CD4-positive, alpha-beta T cell (primary cell): ENCODE measurements at regions not wholly inside any gene's neighbourhood (a gene's known extent, or its start where the extent isn't known, plus 50 kb on each side); places are given as distances from the start of the nearest gene placed in this dataset.

Experiments
- ATAC-seq: fragments of 200-7000 bp; cut with Tn5 transposase; one replicate; pipeline ENCODE4 v1.10.0; 2022; ENCODE audit warnings: mild to moderate bottlenecking; ENCODE audit not compliant: poor library complexity
- CTCF ChIA-PET: fragments of 350-600 bp; sonication (Branson Sonifier 250); formaldehyde crosslinking; loops from one replicate; lab custom pipeline; 2021; ENCODE audit warnings: antibody characterized with exemption, inconsistent platforms; lab: Charles Lee
- POLR2A ChIA-PET: fragments of 350-600 bp; sonication (Branson Sonifier 250); formaldehyde crosslinking; loops from one replicate; lab custom pipeline; 2021; ENCODE audit warnings: antibody characterized with exemption, inconsistent platforms; lab: Charles Lee
- DNase-seq, 14 experiments: peaks; one replicate each; pipeline ENCODE4 v3.0.0-alpha.2; 2013 to 2020; ENCODE audit warnings: mixed read lengths in 2 of 14
- H3K27ac ChIP-seq, 2 donors: one replicate each; pipeline versions ENCODE4 v1.5.1 to v1.7.0; 2013; ENCODE audit warnings: low read length in 2 of 2, low read depth in 1 of 2, mild to moderate bottlenecking in 1 of 2
- H3K27me3 ChIP-seq, 2 experiments: 1 replicate in 1 of 2; 2 replicates in 1 of 2; pipeline versions ENCODE4 v1.6.1 to v1.7.0; 2013; ENCODE audit warnings: low read length in 2 of 2, control low read depth in 1 of 2, mild to moderate bottlenecking in 1 of 2, moderate library complexity in 1 of 2; ENCODE audit not compliant: insufficient read depth in 2 of 2, control insufficient read depth in 1 of 2
- H3K36me3 ChIP-seq: one replicate; pipeline ENCODE4 v1.6.1; 2013; ENCODE audit warnings: low read length, control low read depth; ENCODE audit not compliant: insufficient read depth
- H3K4me1 ChIP-seq: one replicate; pipeline ENCODE4 v1.6.1; 2013; ENCODE audit warnings: low read length, control low read depth; ENCODE audit not compliant: insufficient read depth
- H3K4me3 ChIP-seq: one replicate; pipeline ENCODE4 v1.5.1; 2013; ENCODE audit warnings: mild to moderate bottlenecking, low read length, moderate library complexity
- H3K9me3 ChIP-seq, 2 experiments: 1 replicate in 1 of 2; 2 replicates in 1 of 2; pipeline versions ENCODE4 v1.6.1 to v1.7.0; 2013; ENCODE audit warnings: low read length in 2 of 2, mild to moderate bottlenecking in 2 of 2, control low read depth in 1 of 2, moderate library complexity in 1 of 2; ENCODE audit not compliant: control insufficient read depth in 1 of 2, insufficient read depth in 1 of 2
- H3K27ac Mint-ChIP-seq: one replicate; pipeline ENCODE4 v1.8.0; 2020; ENCODE audit warnings: mixed read lengths
- H3K27me3 Mint-ChIP-seq: one replicate; pipeline ENCODE4 v1.8.0; 2021; ENCODE audit warnings: mixed read lengths
- H3K36me3 Mint-ChIP-seq: one replicate; pipeline ENCODE4 v1.8.0; 2021; ENCODE audit warnings: low read depth, mixed read lengths
- H3K4me1 Mint-ChIP-seq: one replicate; pipeline ENCODE4 v1.8.0; 2021; ENCODE audit warnings: low read depth, mixed read lengths
- H3K4me3 Mint-ChIP-seq: one replicate; pipeline ENCODE4 v1.8.0; 2020; ENCODE audit warnings: mild to moderate bottlenecking, mixed read lengths
- H3K9me3 Mint-ChIP-seq: one replicate; pipeline ENCODE4 v1.8.0; 2020; ENCODE audit warnings: mixed read lengths
- intact Hi-C, 2 experiments: fragments of 100-400 bp; cut with DNase I in 1 of 2; cut with micrococcal nuclease in 1 of 2; formaldehyde crosslinking; loops; one replicate each; pipeline versions ENCODE4 v1.15.1 to v1.9.0; 2023 to 2025; cut with DNase I, micrococcal nuclease
- TF ChIP-seq, protein P1 (sequence below): fragments of 200-600 bp; IDR thresholded peaks from one replicate; pipeline ENCODE4 v1.8.0; 2022; ENCODE audit warnings: antibody characterized with exemption, mild to moderate bottlenecking

DNA sequence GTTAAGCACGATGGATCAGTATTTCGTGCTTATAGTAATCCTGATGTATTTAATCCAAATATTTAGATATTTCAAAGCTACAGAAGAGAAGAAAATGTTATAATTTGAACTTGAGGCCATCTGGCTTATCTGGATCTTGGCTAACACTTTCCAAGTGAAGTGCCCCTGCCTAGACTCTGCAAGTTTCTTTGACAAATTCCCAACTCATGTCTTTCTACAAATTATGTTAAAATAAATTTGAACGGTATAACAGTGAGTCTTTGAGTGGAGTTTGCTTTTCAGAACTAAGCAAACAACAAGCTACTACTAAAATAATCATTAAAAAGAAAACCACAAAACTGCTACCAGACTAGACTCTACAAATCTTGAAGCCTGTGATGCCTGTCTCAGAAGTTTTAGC lies 374.4 kb upstream of the PRICKLE1 start:
- Histone ChIP-seq H3K4me3 (no peak overlapping the region), H3K9me3 (no peaks in the 10 kb centered on the region), H3K27ac (no peak overlapping the region), H3K4me1 (no peaks in the 10 kb centered on the region), H3K36me3 (no peaks in the 10 kb centered on the region), H3K27me3 (no peaks in the 10 kb centered on the region)
- intact Hi-C loops, result no loop called here
- TF ChIP-seq, protein P1, sequence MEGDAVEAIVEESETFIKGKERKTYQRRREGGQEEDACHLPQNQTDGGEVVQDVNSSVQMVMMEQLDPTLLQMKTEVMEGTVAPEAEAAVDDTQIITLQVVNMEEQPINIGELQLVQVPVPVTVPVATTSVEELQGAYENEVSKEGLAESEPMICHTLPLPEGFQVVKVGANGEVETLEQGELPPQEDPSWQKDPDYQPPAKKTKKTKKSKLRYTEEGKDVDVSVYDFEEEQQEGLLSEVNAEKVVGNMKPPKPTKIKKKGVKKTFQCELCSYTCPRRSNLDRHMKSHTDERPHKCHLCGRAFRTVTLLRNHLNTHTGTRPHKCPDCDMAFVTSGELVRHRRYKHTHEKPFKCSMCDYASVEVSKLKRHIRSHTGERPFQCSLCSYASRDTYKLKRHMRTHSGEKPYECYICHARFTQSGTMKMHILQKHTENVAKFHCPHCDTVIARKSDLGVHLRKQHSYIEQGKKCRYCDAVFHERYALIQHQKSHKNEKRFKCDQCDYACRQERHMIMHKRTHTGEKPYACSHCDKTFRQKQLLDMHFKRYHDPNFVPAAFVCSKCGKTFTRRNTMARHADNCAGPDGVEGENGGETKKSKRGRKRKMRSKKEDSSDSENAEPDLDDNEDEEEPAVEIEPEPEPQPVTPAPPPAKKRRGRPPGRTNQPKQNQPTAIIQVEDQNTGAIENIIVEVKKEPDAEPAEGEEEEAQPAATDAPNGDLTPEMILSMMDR, result no peak
- ATAC-seq, result no peak
- Mint-ChIP-seq H3K36me3 (no peaks in the 10 kb centered on the region), H3K4me3 (no peak overlapping the region), H3K27me3 (no peaks in the 10 kb centered on the region), H3K4me1 (no peaks in the 10 kb centered on the region), H3K9me3 (no peaks in the 10 kb centered on the region), H3K27ac (no peak overlapping the region)
- DNase-seq, result no peak
- ChIA-PET CTCF (no interaction called here), POLR2A (no interaction called here)

DNA sequence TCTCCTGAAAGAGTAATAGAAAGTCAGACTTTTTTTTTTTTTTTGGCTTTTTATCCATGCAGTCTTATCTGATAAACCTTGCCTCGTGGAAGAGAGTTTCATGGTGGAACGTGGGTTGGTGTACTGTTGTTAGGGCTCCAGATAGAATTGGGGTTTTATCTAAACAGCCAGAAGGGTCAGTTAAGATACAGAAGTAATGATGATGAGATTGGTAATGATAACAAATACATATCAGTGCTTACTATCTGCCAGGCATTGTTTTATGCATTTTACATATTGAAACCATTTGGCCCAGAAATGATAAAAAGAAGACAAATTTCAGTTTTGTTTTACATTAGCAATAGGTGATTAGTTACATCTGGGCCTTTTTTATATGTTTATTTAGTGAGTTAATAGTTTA lies 372.8 kb upstream of the PRICKLE1 start:
- no peak for DNase-seq
- H3K4me3 Mint-ChIP-seq, result no peak overlapping the region
- H3K9me3 Mint-ChIP-seq, result no peaks in the 10 kb centered on the region
- Histone ChIP-seq H3K4me1 (no peaks in the 10 kb centered on the region), H3K4me3 (no peak overlapping the region), H3K27me3 (peaks cover 0 to 4% of the 10 kb centered on the region in 2 experiments), H3K36me3 (no peaks in the 10 kb centered on the region), H3K9me3 (no peaks in the 10 kb centered on the region), H3K27ac (no peak overlapping the region)
- intact Hi-C loops, result no loop called here
- H3K4me1 Mint-ChIP-seq, result no peaks in the 10 kb centered on the region
- ChIA-PET POLR2A (no interaction called here), CTCF (no interaction called here)
- no peak overlapping the region for H3K27ac Mint-ChIP-seq
- no peak for ATAC-seq
- no peaks in the 10 kb centered on the region for H3K36me3 Mint-ChIP-seq
- H3K27me3 Mint-ChIP-seq, result no peaks in the 10 kb centered on the region
- TF ChIP-seq, protein P1, result no peak

DNA sequence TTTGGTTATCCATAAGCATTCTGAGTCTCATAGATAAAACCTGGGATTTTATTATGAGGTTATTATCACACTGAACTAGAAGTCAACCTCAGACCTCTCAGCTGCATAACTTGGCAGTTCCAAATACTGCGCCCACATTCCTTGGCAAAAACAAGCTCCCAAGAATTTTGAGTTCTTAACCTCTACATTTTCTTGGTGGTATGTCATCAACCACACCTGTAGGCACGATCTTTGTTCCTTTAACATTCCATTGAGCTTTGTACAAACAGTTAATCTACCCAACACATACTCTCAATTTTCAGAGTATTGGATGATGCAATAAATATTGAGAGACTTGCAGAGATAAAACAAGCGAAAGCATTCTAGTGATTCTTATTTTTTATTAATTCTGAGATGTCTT lies 371.8 kb upstream of the PRICKLE1 start:
- H3K9me3 Mint-ChIP-seq, result peaks cover 2% of the 10 kb centered on the region

More for the DNA sequence above, 371.8 kb upstream of the PRICKLE1 start:
- H3K27me3 Mint-ChIP-seq, result no peaks in the 10 kb centered on the region
- DNase-seq, result no peak
- ATAC-seq, result no peak
- no peaks in the 10 kb centered on the region for H3K36me3 ChIP-seq
- intact Hi-C loops, result no loop called here
- no peak overlapping the region for H3K27ac ChIP-seq
- H3K27me3 ChIP-seq, result peaks cover 0 to 4% of the 10 kb centered on the region in 2 experiments
- H3K4me3 Mint-ChIP-seq, result no peak overlapping the region
- CTCF ChIA-PET, result no interaction called here
- H3K4me3 ChIP-seq, result no peak overlapping the region
- POLR2A ChIA-PET, result no interaction called here
- H3K27ac Mint-ChIP-seq, result no peak overlapping the region
- no peaks in the 10 kb centered on the region for H3K36me3 Mint-ChIP-seq
- H3K4me1 ChIP-seq, result no peaks in the 10 kb centered on the region
- no peaks in the 10 kb centered on the region for H3K9me3 ChIP-seq
- H3K4me1 Mint-ChIP-seq, result no peaks in the 10 kb centered on the region
- TF ChIP-seq, protein P1, result no peak
